ENCODE measurements at regions not wholly inside any gene's neighbourhood (a gene's known extent, or its start where the extent isn't known, plus 50 kb on each side); places are given as distances from the start of the nearest gene placed in this dataset.
A peak's percentile ranks its signal among the peaks of the same experiment; 100 is the strongest.

GRCh38 chr9:84061613-84062193 lies 81.1 kb downstream of the RMI1 start:
- no peak for FAIRE-seq
- Histone ChIP-seq H3K4me3 (ENCODE audit: low read length in 3 of 3) (no peak overlapping the region), H3K4me1 (ENCODE audit: control insufficient read depth in 2 of 3, insufficient read depth in 2 of 3, low read depth in 1 of 3, low read length in 3 of 3) (no peaks in the 10 kb centered on the region), H3K27me3 (ENCODE audit: control insufficient read depth, insufficient read depth, low read length) (no peaks in the 10 kb centered on the region), H3K9ac (ENCODE audit: low read length in 3 of 3) (no peak overlapping the region), H3K27ac (ENCODE audit: low read depth in 2 of 2, low read length in 2 of 2) (no peak overlapping the region), H3K9me3 (ENCODE audit: control insufficient read depth in 2 of 3, insufficient read depth in 1 of 3, low read length in 3 of 3) (no peaks in the 10 kb centered on the region), H3K36me3 (ENCODE audit: control insufficient read depth in 2 of 3, insufficient read depth in 3 of 3, low read length in 3 of 3) (no peaks in the 10 kb centered on the region)
- intact Hi-C loops (cut with DNase I), result no loop called here
- no peak for TF ChIP-seq CTCF (IDR thresholded peaks at IDR 0.05; ENCODE audit: borderline replicate concordance, extremely low read depth, insufficient read depth)
- peak in 1 of 5 donors; percentile 6 for DNase-seq

GRCh38 chr9:84062538-84062937 lies 81.9 kb downstream of the RMI1 start:
- intact Hi-C loops (cut with DNase I), result no loop called here
- H3K36me3 ChIP-seq (ENCODE audit: control insufficient read depth in 2 of 3, insufficient read depth in 3 of 3, low read length in 3 of 3), result no peaks in the 10 kb centered on the region
- DNase-seq (no peak), FAIRE-seq (no peak)
- H3K9ac ChIP-seq (ENCODE audit: low read length in 3 of 3), result no peak overlapping the region
- H3K27ac ChIP-seq (ENCODE audit: low read depth in 2 of 2, low read length in 2 of 2), result no peak overlapping the region
- H3K9me3 ChIP-seq (ENCODE audit: control insufficient read depth in 2 of 3, insufficient read depth in 1 of 3, low read length in 3 of 3), result no peaks in the 10 kb centered on the region
- no peak overlapping the region for H3K4me3 ChIP-seq (ENCODE audit: low read length in 3 of 3)
- no peak for TF ChIP-seq CTCF (IDR thresholded peaks at IDR 0.05; ENCODE audit: borderline replicate concordance, extremely low read depth, insufficient read depth)
- no peaks in the 10 kb centered on the region for H3K4me1 ChIP-seq (ENCODE audit: control insufficient read depth in 2 of 3, insufficient read depth in 2 of 3, low read depth in 1 of 3, low read length in 3 of 3)
- H3K27me3 ChIP-seq (ENCODE audit: control insufficient read depth, insufficient read depth, low read length), result no peaks in the 10 kb centered on the region

- Histone ChIP-seq H3K27ac (ENCODE audit: low read depth in 2 of 2, low read length in 2 of 2) (no peak overlapping the region), H3K27me3 (ENCODE audit: control insufficient read depth, insufficient read depth, low read length) (no peaks in the 10 kb centered on the region), H3K9ac (ENCODE audit: low read length in 3 of 3) (no peak overlapping the region), H3K4me1 (ENCODE audit: control insufficient read depth in 2 of 3, insufficient read depth in 2 of 3, low read depth in 1 of 3, low read length in 3 of 3) (no peaks in the 10 kb centered on the region), H3K4me3 (ENCODE audit: low read length in 3 of 3) (no peak overlapping the region), H3K9me3 (ENCODE audit: control insufficient read depth in 2 of 3, insufficient read depth in 1 of 3, low read length in 3 of 3) (no peaks in the 10 kb centered on the region), H3K36me3 (ENCODE audit: control insufficient read depth in 2 of 3, insufficient read depth in 3 of 3, low read length in 3 of 3) (no peaks in the 10 kb centered on the region)
- DNase-seq (no peak), FAIRE-seq (no peak)
- intact Hi-C loops (cut with DNase I), result no loop called here
- TF ChIP-seq CTCF (IDR thresholded peaks at IDR 0.05; ENCODE audit: borderline replicate concordance, extremely low read depth, insufficient read depth), result no peak
Observed at GRCh38 chr9:84067821-84068220, 87.2 kb downstream of the RMI1 start.

GRCh38 chr9:84068872-84069271 lies 88.3 kb downstream of the RMI1 start:
- H3K36me3 ChIP-seq (ENCODE audit: control insufficient read depth in 2 of 3, insufficient read depth in 3 of 3, low read length in 3 of 3), result no peaks in the 10 kb centered on the region
- H3K9me3 ChIP-seq (ENCODE audit: control insufficient read depth in 2 of 3, insufficient read depth in 1 of 3, low read length in 3 of 3), result no peaks in the 10 kb centered on the region
- H3K4me3 ChIP-seq (ENCODE audit: low read length in 3 of 3), result no peak overlapping the region
- H3K27me3 ChIP-seq (ENCODE audit: control insufficient read depth, insufficient read depth, low read length), result no peaks in the 10 kb centered on the region
- no peak overlapping the region for H3K27ac ChIP-seq (ENCODE audit: low read depth in 2 of 2, low read length in 2 of 2)
- DNase-seq (no peak), FAIRE-seq (no peak)
- intact Hi-C loops (cut with DNase I), result no loop called here
- no peak for TF ChIP-seq CTCF (IDR thresholded peaks at IDR 0.05; ENCODE audit: borderline replicate concordance, extremely low read depth, insufficient read depth)
- H3K4me1 ChIP-seq (ENCODE audit: control insufficient read depth in 2 of 3, insufficient read depth in 2 of 3, low read depth in 1 of 3, low read length in 3 of 3), result no peaks in the 10 kb centered on the region
- no peak overlapping the region for H3K9ac ChIP-seq (ENCODE audit: low read length in 3 of 3)

Data from kidney (tissue), 13 donors.